ENCODE measurements at regions not wholly inside any gene's neighbourhood (a gene's known extent, or its start where the extent isn't known, plus 50 kb on each side); places are given as distances from the start of the nearest gene placed in this dataset.
"Not testable (repeated sequence)": the region's sequence is repeated elsewhere in the genome, so short reads cannot be mapped to it uniquely, and the experiment has no call there.

DNA sequence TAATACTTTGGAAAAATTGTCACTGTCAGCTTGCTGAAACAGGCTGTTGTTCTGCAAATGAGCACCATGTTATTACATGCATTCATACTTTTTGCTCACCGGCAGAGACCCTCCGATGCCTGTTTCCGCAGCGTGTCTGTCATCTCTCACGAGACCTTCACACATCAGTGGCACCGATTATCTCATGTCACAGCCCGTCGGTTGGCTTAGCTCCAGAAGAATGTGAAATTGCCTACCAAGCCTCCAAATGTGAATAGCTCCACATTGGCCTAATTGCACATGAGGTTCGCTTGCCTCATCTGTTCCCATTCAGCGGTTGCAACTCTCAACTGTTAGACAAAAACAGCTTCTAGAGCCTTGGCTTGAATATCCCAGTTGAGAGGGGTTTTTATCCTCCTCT is 233.0 kb downstream of the ACTR3 start:
- DNase-seq = no peak

DNA sequence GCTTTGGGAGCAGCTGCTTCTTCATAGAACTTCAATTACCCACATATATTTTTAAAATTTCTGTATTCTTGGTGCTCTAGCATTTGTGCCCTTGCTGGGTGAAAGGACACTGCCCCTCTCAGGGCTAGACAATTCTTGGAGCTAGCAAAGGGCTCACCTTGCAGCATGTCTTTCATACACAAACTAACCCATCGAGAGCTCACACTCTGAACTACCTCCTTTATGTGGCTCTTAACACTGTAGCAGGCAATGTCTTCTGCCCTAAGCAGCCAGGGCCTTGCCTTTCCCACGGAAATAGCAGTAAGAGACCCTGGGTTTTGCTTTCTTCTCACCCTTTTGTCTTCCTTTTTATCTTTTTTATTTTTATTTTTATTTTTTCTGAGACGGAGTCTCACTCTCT is 234.0 kb downstream of the ACTR3 start:
- ATAC-seq (no peak), DNase-seq (no peak)
- intact Hi-C loops (cut with DNase I) = no loop called here

More for the DNA sequence above, 233.0 kb downstream of the ACTR3 start:
- ATAC-seq = no peak
- intact Hi-C loops (cut with DNase I) = no loop called here

DNA sequence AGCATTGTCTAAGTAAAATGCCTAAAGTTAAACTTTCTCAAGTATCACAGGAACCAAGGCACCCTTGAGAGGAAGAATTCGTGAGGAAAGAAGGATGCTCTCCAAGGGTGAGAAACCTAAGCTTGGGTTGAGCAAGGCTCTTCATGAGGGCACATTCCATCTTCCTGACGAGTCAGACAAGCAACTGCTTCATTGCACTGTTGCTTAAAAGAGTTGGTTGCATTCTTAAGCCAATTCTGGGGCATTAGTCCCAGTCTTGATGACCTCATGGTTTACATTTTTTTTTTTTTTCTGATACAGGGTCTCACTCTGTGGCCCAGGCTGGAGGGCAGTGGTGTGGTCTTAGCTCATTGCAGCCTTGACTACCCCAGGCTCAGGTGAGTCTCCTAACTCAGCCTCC is 237.5 kb downstream of the ACTR3 start:
- ATAC-seq (no peak), DNase-seq (no peak)
- intact Hi-C loops (cut with DNase I) = no loop called here

DNA sequence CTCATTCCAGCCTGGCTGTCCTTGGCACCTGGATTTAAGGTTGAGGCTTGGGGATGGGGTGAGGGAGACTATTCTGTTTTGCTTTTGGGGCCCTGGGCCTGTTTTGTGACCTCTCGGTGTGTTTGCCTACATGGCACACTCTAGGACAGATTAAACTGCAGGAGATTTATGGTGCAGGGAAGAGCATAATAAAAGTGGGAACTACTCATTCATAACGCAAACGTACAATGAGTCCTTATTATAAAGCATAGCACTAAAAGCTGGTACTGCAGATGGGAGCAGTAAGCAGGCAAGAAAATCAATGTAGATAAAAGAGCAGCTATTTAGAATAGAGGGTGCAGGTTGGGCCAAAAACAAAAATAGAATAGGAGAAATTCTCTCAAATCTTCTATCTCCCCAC is 238.4 kb downstream of the ACTR3 start:
- no peak for DNase-seq
- intact Hi-C loops (cut with DNase I) = no loop called here
- no peak for ATAC-seq

DNA sequence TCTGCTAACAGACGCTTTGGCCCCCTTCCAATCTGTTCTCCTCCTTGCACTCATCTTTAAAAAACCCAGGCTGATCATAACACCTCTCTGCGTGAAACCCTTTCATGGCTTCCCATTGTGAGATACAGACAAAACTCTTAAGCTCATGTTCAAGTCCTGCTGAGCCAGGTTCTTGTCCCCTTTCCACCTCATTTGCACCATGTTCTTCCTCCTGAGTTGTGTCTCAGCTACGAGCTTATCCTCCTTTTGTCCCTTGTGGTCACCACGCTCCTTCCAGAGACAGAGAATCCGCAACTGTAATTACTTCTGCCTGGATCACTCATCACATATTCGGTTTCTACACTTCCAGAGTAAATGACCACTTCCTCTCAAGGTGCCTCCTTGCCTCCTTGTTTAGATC is 238.8 kb downstream of the ACTR3 start:
- intact Hi-C loops (cut with DNase I) = no loop called here
- DNase-seq (no peak), ATAC-seq (no peak)

DNA sequence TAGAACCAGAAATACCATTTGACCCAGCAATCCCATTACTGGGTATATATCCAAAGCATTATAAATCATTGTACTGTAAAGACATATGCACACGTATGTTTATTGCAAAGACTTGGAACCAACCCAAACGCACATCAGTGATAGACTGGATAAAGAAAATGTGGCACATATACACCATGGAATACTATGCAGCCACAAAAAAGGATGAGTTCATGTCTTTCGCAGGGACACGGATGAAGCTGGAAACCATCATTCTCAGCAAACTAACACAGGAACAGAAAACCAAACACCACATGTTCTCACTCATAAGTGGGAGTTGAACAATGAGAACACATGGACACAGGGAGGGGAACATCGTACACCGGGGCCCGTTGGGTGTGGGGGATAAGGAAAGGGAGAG is 242.2 kb downstream of the ACTR3 start:
- ATAC-seq; DNase-seq; intact Hi-C loops (cut with DNase I): not testable (repeated sequence)

DNA sequence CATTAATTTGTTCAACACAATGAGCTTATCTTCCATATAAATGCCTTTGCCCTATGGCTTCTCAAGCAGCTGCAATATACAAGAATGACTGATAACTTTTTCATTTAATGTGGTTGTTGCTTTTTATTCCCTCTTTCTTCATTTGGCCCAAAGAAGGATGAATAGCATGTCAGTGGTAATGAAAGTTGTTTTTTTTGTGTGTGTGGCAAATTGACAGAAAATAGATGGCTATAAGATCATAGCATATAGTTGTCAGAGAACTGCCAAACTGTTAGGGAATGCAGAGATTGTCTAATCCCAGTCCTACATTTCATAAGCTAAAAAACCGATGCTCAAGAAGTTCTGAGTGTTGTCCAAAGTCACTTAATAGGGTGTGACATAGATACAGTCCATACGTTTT is 244.3 kb downstream of the ACTR3 start:
- no peak for ATAC-seq
- no peak for DNase-seq
- intact Hi-C loops (cut with DNase I) = no loop called here

DNA sequence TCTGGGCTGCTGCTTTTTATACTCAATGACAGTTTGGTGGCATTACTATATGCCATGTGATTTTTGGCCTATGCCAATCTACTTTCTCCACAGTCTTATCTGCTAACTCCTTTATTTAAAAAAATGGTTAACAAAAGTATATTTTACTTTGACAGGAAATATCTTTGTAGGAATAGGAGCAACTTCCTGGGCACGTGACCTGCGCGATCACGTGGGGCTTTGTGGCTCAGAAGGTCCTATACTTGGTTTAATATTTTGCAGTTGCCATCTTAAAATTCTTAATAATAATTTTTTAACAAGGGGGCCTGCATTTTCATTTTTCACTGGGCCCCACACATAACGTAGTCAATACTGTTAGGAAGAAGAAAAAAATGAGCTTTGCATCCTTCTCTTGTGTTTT is 249.7 kb downstream of the ACTR3 start:
- DNase-seq (no peak), ATAC-seq (no peak)
- intact Hi-C loops (cut with DNase I) = no loop called here

DNA sequence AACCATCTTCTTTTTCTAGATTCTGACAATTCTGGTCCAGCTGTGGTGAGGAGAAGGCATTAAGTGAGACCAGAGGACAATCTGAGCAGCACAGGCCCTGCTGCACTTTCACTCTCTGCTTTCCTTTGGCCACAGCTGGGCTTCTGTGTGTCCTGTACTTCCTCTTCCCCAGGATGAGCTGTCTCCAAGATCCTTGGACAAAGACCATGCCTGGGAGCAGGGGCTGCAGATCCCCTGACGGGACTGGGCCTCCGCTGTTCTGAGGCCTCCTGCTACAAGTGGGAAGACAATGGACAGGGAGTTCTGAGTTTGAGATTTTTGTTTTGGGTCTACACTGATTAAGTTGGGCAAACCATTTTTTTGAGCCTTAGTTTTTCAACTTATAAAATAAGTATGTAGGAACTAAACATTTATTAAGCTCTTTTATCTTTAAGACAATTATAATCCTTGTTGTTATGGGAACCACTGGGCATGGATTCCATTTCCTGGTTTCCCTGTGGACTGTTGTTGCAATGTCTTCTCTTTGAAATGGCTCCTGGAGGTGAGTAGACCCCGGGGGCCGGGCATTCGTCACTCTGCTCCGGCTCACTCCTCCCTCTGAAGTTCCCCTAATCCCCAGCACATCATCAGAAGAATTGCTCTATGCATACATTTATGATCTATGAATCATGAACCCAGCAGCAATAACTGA is 266.6 kb downstream of the ACTR3 start:
- ATAC-seq = no peak

DNA sequence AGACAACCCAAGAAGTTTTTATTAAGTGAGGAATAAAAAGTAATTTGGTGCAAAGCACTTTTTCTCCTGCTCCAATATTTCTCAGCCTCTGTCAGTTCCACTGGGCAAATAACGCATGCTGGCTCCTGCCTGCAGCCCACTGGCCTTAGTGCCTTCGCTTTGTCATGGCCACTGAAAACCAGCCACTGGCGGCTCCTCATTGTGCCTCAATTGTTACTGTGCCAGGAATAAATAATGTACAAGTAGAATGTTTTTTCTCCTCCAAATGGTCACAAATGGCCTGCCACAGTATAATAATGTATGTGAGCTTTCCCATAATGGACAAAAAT is 267.1 kb downstream of the ACTR3 start:
- DNase-seq (no peak), ATAC-seq (no peak)
- intact Hi-C loops (cut with DNase I) = no loop called here

More for the DNA sequence above, 266.6 kb downstream of the ACTR3 start:
- DNase-seq = no peak
- intact Hi-C loops (cut with DNase I) = no loop called here

DNA sequence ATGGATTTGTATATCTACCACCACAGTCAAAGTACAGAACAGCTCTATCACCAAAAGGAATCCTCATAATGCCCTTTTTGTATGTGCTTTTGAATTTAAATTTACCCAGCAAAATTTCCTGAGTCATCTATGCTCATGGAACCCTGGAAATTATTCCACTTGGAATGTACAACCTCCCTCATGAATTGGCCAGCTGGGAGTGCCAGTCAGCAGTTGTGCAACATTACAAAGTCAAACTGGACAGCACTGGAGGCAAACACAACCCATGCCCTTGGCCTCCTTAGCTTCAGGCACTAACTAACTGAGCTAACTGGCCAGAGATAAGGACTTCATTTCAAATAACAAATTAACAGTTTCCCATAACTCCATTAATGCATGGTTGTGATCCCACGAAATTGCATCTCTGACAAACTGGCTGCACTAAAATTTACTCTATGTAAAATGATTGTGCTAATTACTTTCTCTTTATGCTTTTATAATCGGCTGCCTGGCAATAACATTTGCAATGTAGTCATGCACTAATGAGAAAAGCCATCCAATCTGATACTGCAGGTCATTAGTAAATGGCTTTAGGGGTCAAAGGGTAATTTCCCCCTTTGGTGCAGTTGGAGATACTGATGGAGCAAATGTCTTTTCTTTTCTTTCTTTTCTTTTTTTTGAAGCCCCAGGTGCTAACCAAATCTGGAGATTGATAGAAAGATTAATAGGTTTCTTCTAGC is 270.5 kb downstream of the ACTR3 start:
- DNase-seq (no peak), ATAC-seq (peak; percentile 36 to 90)
- intact Hi-C loops (cut with DNase I) = no loop called here

DNA sequence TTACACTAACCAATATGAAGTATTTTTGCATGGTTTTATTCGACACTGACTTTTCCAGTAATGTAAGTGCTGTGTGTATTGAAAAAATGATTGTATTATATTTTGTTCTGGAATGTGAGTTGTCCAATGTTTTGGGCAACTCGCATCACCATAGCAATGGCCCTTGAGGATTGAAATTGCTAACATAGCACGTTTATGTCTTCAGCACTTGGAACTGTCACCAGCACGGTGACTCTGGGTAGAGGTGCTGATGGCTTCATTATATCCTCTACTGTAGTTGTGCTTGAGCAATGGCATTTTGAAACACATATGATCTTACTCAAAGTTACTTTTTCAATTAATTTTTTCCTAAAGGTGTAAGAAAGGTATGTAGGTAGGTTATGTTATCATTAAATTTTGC is 271.5 kb downstream of the ACTR3 start:
- ATAC-seq (peak in 1 of 2 donors; percentile 57), DNase-seq (no peak)
- intact Hi-C loops (cut with DNase I) = no loop called here

DNA sequence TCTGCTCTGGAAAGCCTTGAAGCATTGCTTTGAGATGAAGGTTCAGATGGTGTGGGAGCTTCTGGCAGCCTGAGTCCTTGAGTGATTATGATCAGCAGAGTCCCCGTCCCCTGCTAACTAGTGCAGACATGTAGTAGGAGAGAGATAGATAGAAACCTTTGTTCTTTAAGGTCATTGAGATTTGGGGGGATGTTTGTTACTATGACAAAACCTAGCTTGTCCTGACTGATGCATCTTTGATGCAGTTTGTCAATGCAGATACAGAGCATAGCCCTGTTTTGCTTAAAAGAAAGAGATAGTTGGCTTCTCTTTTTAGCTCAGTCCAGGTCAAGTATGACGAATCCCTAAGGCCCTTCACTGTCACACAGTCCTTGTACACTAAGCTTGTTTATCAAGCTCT is 274.6 kb upstream of the DPP10 start:
- no peak for ATAC-seq
- intact Hi-C loops (cut with DNase I) = no loop called here
- no peak for DNase-seq

DNA sequence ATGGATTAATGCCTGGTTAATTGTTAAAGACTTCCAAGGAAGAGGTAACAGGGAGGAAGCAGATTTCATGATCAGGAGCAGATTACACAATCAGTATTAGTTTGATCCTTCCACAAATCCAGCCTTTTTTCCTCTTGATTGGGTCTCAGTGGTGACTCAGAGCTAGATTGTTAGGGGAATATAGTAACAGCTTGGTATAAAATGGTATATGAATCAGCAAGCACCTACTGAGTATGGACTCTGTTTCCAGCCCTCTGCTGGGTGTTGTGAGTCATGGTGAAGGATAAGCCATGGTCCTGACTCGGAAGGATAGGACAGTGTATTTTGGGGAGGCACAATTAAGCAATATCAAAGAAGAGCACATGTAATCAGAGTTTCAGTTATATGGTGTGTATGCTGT is 272.4 kb upstream of the DPP10 start:
- DNase-seq (no peak), ATAC-seq (no peak)
- intact Hi-C loops (cut with DNase I) = no loop called here

DNA sequence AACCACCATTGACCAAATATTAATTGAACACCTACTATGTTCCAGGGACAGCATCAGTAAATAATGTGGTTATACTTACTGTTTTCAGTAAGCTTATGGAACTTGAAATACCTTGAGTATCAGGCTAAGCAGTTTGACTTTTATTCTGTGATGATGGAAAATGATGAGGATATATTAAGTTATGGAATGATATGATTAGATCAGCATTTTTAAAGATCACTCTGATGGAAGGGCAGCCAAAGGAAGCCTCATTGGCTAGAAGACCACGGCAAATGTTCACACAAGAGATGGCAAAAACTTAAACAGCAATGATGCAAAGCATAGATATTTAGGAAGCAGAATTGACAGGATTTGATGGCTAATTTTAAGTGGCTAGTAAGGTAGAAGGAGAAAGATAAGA is 266.9 kb upstream of the DPP10 start:
- DNase-seq = no peak
- intact Hi-C loops (cut with DNase I) = no loop called here

DNA sequence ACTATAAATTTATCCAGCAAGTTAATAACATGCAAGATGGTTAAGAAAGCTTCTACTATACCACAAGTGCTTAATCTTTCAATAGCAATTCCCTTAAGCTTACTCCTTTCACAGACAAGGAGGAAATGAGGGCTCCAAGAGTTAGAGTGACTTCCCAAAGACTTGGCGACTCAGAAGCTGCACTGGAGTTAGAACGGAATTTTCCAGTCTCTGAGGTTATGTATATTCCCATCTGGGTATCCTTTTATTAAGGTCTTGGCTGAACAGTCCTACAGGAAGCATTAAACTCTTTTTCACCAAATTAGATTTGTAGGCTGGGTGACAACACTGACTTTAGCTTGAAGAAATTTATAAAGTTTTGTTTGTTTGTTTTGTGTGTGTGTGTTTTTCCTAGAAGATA is 256.9 kb upstream of the DPP10 start:
- ATAC-seq (no peak), DNase-seq (no peak)
- intact Hi-C loops (cut with DNase I) = no loop called here

More for the DNA sequence above, 266.9 kb upstream of the DPP10 start:
- ATAC-seq = no peak

DNA sequence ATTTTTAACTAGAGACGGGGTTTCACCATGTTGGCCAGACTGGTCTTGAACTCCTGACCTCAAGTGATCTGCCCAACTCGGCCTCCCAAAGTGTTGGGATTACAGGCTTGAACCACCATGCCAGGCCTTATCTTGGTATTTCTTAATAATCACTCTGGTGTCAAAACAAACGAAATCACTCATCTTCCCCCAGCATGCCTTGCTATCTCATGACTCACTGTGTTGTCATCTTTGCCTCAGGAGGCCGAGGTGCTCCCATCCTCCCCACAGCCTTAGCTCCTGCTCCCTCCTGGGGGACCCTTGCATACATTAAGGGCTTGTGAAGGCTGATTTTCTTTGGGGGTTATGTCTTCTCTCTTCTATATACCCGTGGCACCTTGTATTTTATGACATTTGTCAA is 250.1 kb upstream of the DPP10 start:
- no peak for DNase-seq
- intact Hi-C loops (cut with DNase I) = no loop called here
- ATAC-seq = peak in 1 of 2 donors; percentile 53

DNA sequence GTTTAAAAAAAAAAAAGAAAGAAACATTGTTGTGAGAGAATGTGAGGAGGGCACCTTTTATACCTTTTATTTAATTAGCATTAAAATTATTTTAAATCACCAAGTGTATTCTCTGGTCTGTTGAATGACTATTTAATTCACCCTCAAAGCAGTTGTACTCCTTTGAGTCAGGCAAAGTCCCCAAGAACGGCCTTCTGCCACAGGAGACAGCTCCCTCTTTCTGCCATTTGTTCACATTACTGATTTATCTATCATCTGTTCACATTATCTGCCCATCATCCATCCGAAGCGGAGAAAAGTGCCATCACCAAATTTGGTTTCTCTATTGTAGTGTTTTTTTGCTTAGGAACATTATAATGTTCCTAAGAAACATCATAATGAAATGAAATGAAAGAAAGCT is 240.7 kb upstream of the DPP10 start:
- ATAC-seq = no peak
- DNase-seq = no peak
- intact Hi-C loops (cut with DNase I) = no loop called here

DNA sequence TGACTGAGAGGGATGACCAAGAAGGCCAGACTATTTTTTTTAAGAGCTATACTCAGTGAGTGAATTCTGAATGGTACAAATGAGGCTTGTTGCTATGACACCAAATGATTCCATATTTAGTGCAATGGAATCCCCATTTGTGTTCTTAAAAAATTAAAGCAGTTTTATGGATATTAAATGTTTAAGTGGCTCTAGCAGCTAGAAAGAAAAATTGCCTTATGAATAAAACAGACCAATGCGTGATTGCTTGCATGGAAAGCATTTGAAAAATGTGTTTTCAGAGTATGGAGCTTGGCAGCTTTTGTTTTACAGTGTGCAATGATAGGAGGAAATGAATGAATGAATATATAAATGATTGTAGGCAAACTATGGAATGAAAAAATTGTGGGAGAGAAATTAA is 238.8 kb upstream of the DPP10 start:
- intact Hi-C loops (cut with DNase I) = no loop called here
- DNase-seq = no peak
- no peak for ATAC-seq

DNA sequence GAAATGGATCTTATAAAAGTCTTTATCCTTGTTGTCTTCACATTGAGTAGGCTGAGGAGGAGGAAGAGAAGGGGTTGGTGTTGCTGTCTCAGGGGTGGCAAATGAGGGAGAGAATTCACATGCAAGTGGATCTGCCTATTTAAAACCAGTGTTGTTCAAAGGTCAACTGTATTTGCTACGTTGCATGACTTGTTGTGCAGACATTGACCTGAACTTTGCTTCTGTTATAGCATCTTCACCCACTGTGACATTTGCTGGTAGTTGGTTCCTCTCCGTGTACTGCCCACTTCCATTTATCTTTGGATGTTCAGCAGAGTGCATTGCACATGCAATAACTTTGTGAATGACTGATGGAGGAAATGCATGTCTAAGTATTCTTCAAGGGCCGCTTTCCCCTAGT is 228.6 kb upstream of the DPP10 start:
- intact Hi-C loops (cut with DNase I) = no loop called here
- no peak for DNase-seq
- no peak for ATAC-seq

DNA sequence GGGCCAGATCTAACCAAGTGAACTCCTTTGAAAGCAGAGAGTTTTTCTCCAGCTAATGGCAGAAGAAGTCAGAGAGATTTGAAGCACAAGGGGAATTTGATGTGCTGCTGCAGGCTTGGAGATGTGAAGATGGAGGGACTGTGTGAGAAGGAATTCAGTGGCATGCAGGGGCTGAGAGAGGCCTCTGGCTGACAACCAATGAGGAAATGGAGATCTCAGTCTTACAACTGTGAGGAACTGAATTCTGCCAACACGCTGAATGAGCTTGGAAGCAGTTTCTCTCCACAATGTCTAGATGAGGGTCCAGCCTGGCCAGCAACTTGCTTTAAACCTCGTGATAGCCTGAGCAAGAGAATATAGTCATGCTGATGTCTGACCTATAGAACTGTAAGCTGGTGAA is 224.1 kb upstream of the DPP10 start:
- ATAC-seq (no peak), DNase-seq (no peak)
- intact Hi-C loops (cut with DNase I) = no loop called here

All from left cardiac atrium (tissue), 4 donors.